PC-3 (cell line): ENCODE measurements at regions not wholly inside any gene's neighbourhood (a gene's known extent, or its start where the extent isn't known, plus 50 kb on each side); places are given as distances from the start of the nearest gene placed in this dataset.
"Not testable (repeated sequence)": the region's sequence is repeated elsewhere in the genome, so short reads cannot be mapped to it uniquely, and the experiment has no call there.

Source experiments
- ATAC-seq: fragments of 200-7000 bp; cut with Tn5 transposase; 2 replicates; pipeline ENCODE4 v1.9.1; 2020; ENCODE audit warnings: mild to moderate bottlenecking, moderate library complexity
- BruUV-seq: library from RNA; stranded (reverse); fragments of 400-500 nt; replicated peaks from 2 replicates; lab custom pipeline; 2021; lab: Mats Ljungman, UMichigan
- CTCF ChIA-PET: fragments of 300-600 bp; sonication (Branson Sonifier 250); formaldehyde crosslinking; loops from one replicate; lab custom pipeline; 2022; ENCODE audit warnings: antibody characterized with exemption; lab: Charles Lee
- POLR2A ChIA-PET: fragments of 300-600 bp; sonication (Branson Sonifier 250); formaldehyde crosslinking; loops from one replicate; lab custom pipeline; 2022; ENCODE audit warnings: antibody characterized with exemption; ENCODE audit not compliant: unreplicated experiment; lab: Charles Lee
- DNase-seq: peaks from one replicate; pipeline ENCODE4 v3.0.0-alpha.2; 2015
- H2AFZ ChIP-seq: fragments of 300-600 bp; sonication (generic); 2 replicates; pipeline ENCODE4 v1.6.0; 2016; ENCODE audit warnings: antibody characterized with exemption, low read length
- H3F3A ChIP-seq: fragments of 300-600 bp; sonication (generic); one replicate; pipeline ENCODE4 v1.6.0; 2017; ENCODE audit warnings: antibody characterized with exemption, low read length, control low read depth, mild to moderate bottlenecking; ENCODE audit not compliant: unreplicated experiment
- H3K27ac ChIP-seq: fragments of 300-600 bp; sonication (generic); 2 replicates; pipeline ENCODE4 v1.5.1; 2016; ENCODE audit warnings: mild to moderate bottlenecking, low read length
- H3K27me3 ChIP-seq: fragments of 300-600 bp; sonication (generic); 2 replicates; pipeline ENCODE4 v1.6.1; 2016; ENCODE audit warnings: low read length, mixed read lengths
- H3K36me3 ChIP-seq: fragments of 300-600 bp; sonication (generic); 2 replicates; pipeline ENCODE4 v1.6.1; 2016; ENCODE audit warnings: low read depth, mixed run types, low read length, mixed read lengths
- H3K4me1 ChIP-seq: fragments of 300-600 bp; sonication (generic); 2 replicates; pipeline ENCODE4 v1.5.1; 2016; ENCODE audit warnings: low read length; ENCODE audit not compliant: insufficient read depth
- H3K4me2 ChIP-seq: fragments of 300-600 bp; sonication (generic); 2 replicates; pipeline ENCODE4 v1.6.0; 2016; ENCODE audit warnings: low read length
- H3K4me3 ChIP-seq: fragments of 300-600 bp; sonication (generic); 2 replicates; pipeline ENCODE4 v1.5.1; 2016; ENCODE audit warnings: mild to moderate bottlenecking, low read length, mixed read lengths
- H3K79me2 ChIP-seq: fragments of 300-600 bp; sonication (generic); 2 replicates; pipeline ENCODE4 v1.6.1; 2017; ENCODE audit warnings: low read length, mixed read lengths
- H3K9ac ChIP-seq: fragments of 300-600 bp; sonication (generic); 2 replicates; pipeline ENCODE4 v1.6.0; 2016; ENCODE audit warnings: mild to moderate bottlenecking, low read length
- H3K9me2 ChIP-seq: fragments of 300-600 bp; sonication (generic); replicated peaks from 2 replicates; pipeline ENCODE4 v1.6.1; 2016; ENCODE audit warnings: mixed run types, low read length, mixed read lengths
- H3K9me3 ChIP-seq: fragments of 300-600 bp; sonication (generic); 2 replicates; pipeline ENCODE4 v1.6.1; 2016; ENCODE audit warnings: low read length, mixed read lengths
- H4K20me1 ChIP-seq: fragments of 300-600 bp; sonication (generic); 2 replicates; pipeline ENCODE4 v1.6.1; 2016; ENCODE audit warnings: low read length, mixed read lengths
- intact Hi-C: fragments of 100-400 bp; cut with micrococcal nuclease; formaldehyde crosslinking; loops from 2 replicates; pipeline ENCODE4 v1.9.0; 2023

DNA sequence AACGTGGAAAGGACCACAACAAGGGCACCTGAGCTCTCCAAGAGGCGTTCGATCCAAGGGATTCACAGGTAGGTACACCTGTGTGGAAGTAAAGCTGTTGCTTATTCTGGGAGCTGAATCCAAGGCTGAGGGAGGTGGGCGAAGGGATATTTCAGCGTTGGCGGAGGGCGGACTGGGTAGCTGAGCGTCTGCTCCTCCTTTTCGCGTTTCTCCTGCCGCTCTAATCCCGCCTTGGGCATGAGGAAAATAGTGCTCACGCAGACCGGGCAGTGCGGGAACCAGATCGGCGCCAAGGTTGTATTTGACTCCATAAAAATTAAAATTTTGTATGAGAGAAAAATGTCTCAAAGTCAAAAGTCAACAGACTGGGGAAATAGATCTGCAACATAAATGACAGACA, 3966.2 kb upstream of the OR11H1 start:
- H3K79me2 ChIP-seq, BruUV-seq, ATAC-seq, H3K9me2 ChIP-seq, H4K20me1 ChIP-seq, H3K4me3 ChIP-seq, H3K4me2 ChIP-seq, H3K27ac ChIP-seq, H3K4me1 ChIP-seq, intact Hi-C loops, H3F3A ChIP-seq, DNase-seq, H3K9me3 ChIP-seq, H3K9ac ChIP-seq, H3K27me3 ChIP-seq, H2AFZ ChIP-seq, CTCF ChIA-PET, POLR2A ChIA-PET, H3K36me3 ChIP-seq: not testable (repeated sequence)

DNA sequence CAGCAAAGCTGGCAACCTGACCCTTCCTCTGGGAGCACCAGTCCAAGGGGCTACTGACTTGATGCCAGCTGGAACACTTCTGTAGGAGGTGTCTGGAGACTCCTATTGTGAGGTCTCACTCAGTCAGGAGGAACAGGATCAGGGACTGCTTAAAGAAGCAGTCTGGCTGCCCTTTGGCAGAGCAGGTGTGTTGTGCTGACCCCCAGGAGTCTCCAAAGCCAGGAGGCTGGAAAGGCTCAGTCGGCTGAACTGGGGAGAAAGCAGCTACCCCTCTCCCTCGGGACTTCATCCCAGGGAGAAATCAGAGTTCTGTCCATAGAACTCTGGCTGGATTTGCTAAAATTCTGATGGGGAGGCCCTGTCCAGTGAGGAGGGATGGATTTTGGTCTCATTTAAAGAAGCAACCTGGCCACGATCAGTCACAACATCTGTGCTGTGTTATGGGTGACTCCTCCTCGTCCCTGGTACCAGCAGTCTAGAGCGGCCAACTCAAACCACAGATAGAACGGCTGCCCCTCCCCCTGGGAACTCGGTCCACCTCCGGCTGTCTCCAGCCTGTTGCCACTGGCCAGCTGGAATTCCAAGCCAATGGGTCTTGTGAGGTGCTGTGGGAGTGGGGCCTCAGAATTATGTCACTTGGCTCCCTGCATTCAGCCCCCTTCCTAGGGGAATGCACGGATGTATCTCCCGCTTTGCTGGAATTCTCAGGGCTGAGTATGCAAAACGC, 3959.0 kb upstream of the OR11H1 start:
- CTCF ChIA-PET, POLR2A ChIA-PET, intact Hi-C loops, H2AFZ ChIP-seq, H3F3A ChIP-seq, H4K20me1 ChIP-seq, H3K4me2 ChIP-seq, H3K79me2 ChIP-seq, H3K4me3 ChIP-seq, BruUV-seq, H3K9me2 ChIP-seq, H3K4me1 ChIP-seq, DNase-seq, H3K9ac ChIP-seq, H3K36me3 ChIP-seq, ATAC-seq, H3K27ac ChIP-seq, H3K9me3 ChIP-seq, H3K27me3 ChIP-seq: not testable (repeated sequence)

DNA sequence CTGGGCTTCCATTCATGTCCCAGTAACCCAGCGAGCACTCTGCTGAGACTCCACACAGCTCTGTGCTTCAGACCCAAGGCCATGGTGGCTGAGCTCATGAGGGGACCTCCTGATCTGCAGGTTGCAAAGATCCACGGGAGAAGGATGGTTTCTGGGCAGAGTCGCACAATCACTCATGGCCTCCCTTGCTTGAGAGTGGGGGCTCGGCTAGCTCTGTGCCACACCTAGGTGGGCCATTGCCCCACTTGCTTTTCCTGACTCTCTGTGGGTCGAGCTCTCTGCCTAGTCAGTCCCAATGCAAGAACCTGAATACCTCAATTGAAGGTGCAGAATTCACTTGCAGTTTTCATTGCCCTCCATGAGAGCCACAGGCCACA, 3958.4 kb upstream of the OR11H1 start:
- H3K4me3 ChIP-seq, DNase-seq, H2AFZ ChIP-seq, H3K9me3 ChIP-seq, CTCF ChIA-PET, H3K9ac ChIP-seq, H3K4me1 ChIP-seq, H4K20me1 ChIP-seq, H3K27me3 ChIP-seq, H3K79me2 ChIP-seq, POLR2A ChIA-PET, intact Hi-C loops, BruUV-seq, ATAC-seq, H3F3A ChIP-seq, H3K4me2 ChIP-seq, H3K36me3 ChIP-seq, H3K9me2 ChIP-seq, H3K27ac ChIP-seq: not testable (repeated sequence)

DNA sequence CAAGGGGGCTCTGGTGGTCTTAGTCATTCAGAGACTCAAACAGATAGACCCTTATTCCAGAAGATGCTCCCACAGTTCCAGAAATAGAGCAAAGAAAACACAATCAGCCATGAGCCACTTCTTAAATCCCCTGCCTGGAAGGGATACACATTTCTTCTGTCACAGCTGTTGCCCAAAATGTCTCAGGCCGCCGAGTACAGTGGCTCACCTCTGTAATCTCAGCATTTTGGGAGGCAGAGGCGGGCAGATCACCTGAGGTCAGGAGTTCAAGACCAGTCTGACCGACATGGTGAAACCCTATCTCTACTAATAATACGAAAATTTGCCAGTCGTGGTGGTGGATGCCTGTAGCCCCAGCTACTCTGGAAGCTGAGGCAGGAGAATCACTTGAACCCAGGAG, 3954.8 kb upstream of the OR11H1 start:
- H3K9me2 ChIP-seq, H4K20me1 ChIP-seq, H3K9ac ChIP-seq, intact Hi-C loops, H3K36me3 ChIP-seq, BruUV-seq, H3K27me3 ChIP-seq, H3K4me2 ChIP-seq, H3K4me3 ChIP-seq, DNase-seq, H3K79me2 ChIP-seq, H3K4me1 ChIP-seq, H2AFZ ChIP-seq, H3K27ac ChIP-seq, H3K9me3 ChIP-seq, H3F3A ChIP-seq, CTCF ChIA-PET, POLR2A ChIA-PET, ATAC-seq: not testable (repeated sequence)

DNA sequence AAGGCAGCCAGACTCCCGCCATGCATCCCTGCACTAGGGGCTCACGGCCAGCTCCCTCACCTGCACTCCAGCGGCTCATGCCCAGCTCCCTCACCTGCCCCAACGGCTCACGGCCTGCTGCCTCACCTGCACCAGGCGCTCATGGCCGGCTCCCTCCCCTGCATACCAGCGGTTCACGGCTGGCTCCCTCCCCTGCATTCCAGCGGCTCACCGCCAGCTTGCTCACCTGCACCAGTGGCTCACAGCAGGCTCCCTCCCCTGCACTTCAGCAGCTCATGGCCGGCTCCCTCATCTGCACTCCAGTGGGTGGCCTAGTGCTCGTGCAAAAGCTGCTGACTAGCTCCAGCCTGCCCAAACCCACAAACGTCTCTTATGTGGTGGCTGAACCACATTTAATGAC, 3953.8 kb upstream of the OR11H1 start:
- POLR2A ChIA-PET, H3F3A ChIP-seq, H3K4me1 ChIP-seq, H3K9me3 ChIP-seq, BruUV-seq, H3K79me2 ChIP-seq, H3K27ac ChIP-seq, H3K4me3 ChIP-seq, H3K27me3 ChIP-seq, H3K9me2 ChIP-seq, intact Hi-C loops, H3K4me2 ChIP-seq, H2AFZ ChIP-seq, DNase-seq, CTCF ChIA-PET, H3K9ac ChIP-seq, H3K36me3 ChIP-seq, H4K20me1 ChIP-seq, ATAC-seq: not testable (repeated sequence)

DNA sequence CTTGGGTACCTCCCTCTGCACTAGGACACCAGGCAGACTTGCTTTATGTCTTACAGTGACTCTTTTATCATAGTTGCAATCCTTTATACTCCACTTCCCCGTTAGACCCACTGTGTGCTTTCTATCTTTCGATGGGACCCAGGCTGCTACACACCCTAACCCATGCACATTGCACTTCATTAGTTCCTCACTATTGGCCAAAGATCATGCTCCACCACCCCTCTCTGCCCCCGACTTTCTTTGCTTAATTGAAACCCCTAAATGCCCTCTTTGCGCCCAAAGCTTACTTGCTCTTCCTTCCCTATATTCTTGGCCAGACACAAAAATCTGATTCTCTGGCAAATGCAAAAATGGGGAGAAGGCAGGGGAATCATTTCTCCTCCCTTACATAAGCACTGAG, 3953.3 kb upstream of the OR11H1 start:
- H3K27ac ChIP-seq, DNase-seq, H3K9me3 ChIP-seq, H3K27me3 ChIP-seq, H3K9ac ChIP-seq, H3K36me3 ChIP-seq, H3K4me3 ChIP-seq, H4K20me1 ChIP-seq, BruUV-seq, POLR2A ChIA-PET, CTCF ChIA-PET, ATAC-seq, intact Hi-C loops, H3F3A ChIP-seq, H3K4me1 ChIP-seq, H2AFZ ChIP-seq, H3K4me2 ChIP-seq, H3K79me2 ChIP-seq, H3K9me2 ChIP-seq: not testable (repeated sequence)

DNA sequence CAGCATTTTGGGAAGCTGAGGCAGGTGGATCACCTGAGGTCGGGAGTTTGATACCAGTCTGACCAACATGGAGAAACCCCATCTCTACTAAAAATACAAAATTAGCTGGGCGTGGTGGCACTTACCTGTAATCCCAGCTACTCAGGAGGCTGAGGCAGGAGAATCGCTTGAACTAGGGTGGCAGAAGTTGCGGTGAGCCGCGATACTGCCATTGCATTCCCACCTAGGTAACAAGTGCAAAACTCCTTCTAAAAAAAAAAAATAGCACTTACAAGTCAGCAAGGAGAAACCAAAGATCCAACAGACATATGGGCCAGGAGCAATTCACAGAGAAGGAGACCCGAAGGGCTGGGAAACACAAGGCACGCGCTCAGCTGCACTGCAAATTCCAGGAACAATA, 3951.3 kb upstream of the OR11H1 start:
- H3K27me3 ChIP-seq, H3K79me2 ChIP-seq, H3K4me3 ChIP-seq, intact Hi-C loops, ATAC-seq, H3F3A ChIP-seq, H3K9ac ChIP-seq, DNase-seq, POLR2A ChIA-PET, H4K20me1 ChIP-seq, H3K4me1 ChIP-seq, H2AFZ ChIP-seq, H3K36me3 ChIP-seq, H3K4me2 ChIP-seq, CTCF ChIA-PET, H3K9me3 ChIP-seq, H3K27ac ChIP-seq, H3K9me2 ChIP-seq, BruUV-seq: not testable (repeated sequence)
